GM23338 (cell line): ENCODE measurements at regions not wholly inside any gene's neighbourhood (a gene's known extent, or its start where the extent isn't known, plus 50 kb on each side); places are given as distances from the start of the nearest gene placed in this dataset.

ENCODE experiments used
- ATAC-seq: fragments of 200-7000 bp; cut with Tn5 transposase; 3 replicates; pipeline ENCODE4 v1.9.1; 2020
- DNase-seq: peaks from one replicate; pipeline ENCODE4 v3.0.0-alpha.2; 2015; ENCODE audit warnings: low spot score
- H2AFZ ChIP-seq: fragments of 200-600 bp; sonication (generic); 2 replicates; pipeline ENCODE4 v1.8.0; 2016; ENCODE audit warnings: antibody characterized with exemption, mild to moderate bottlenecking, moderate library complexity
- H3F3A ChIP-seq: fragments of 200-600 bp; sonication (generic); replicated peaks from 2 replicates; pipeline ENCODE4 v1.8.0; 2017; ENCODE audit warnings: antibody characterized with exemption, mixed run types, low read depth
- H3K27ac ChIP-seq: fragments of 200-600 bp; sonication (generic); 2 replicates; pipeline ENCODE4 v1.6.1; 2016; ENCODE audit warnings: low read depth
- H3K27me3 ChIP-seq: fragments of 200-600 bp; sonication (generic); 2 replicates; pipeline ENCODE4 v1.8.0; 2016; ENCODE audit warnings: mild to moderate bottlenecking, mixed run types, moderate library complexity; ENCODE audit not compliant: insufficient read depth
- H3K36me3 ChIP-seq: fragments of 200-600 bp; sonication (generic); 2 replicates; pipeline ENCODE4 v1.8.0; 2016; ENCODE audit warnings: mild to moderate bottlenecking; ENCODE audit not compliant: insufficient read depth
- H3K4me1 ChIP-seq: fragments of 200-600 bp; sonication (generic); 2 replicates; pipeline ENCODE4 v1.8.0; 2016; ENCODE audit warnings: mild to moderate bottlenecking, moderate library complexity; ENCODE audit not compliant: insufficient read depth
- H3K4me2 ChIP-seq: fragments of 200-600 bp; sonication (generic); 2 replicates; pipeline ENCODE4 v1.7.1; 2017; ENCODE audit warnings: mixed run types
- H3K4me3 ChIP-seq: fragments of 200-600 bp; sonication (generic); 2 replicates; pipeline ENCODE4 v1.6.1; 2016; ENCODE audit warnings: mixed run types
- H3K79me2 ChIP-seq: fragments of 200-600 bp; sonication (generic); replicated peaks from 2 replicates; pipeline ENCODE4 v1.8.0; 2017; ENCODE audit warnings: mild to moderate bottlenecking; ENCODE audit not compliant: insufficient read depth
- H3K9me2 ChIP-seq: fragments of 200-600 bp; sonication (generic); 2 replicates; pipeline ENCODE4 v1.8.0; 2017; ENCODE audit not compliant: insufficient read depth
- H4K20me1 ChIP-seq: fragments of 200-600 bp; sonication (generic); replicated peaks from 2 replicates; pipeline ENCODE4 v1.8.0; 2017; ENCODE audit warnings: mild to moderate bottlenecking; ENCODE audit not compliant: insufficient read depth
- H3K27ac Mint-ChIP-seq: 2 replicates; pipeline ENCODE4 v1.8.0; 2020; ENCODE audit warnings: inconsistent platforms, mild to moderate bottlenecking, moderate library complexity, mixed read lengths
- H3K27me3 Mint-ChIP-seq: 3 replicates; pipeline ENCODE4 v1.8.0; 2022; ENCODE audit warnings: low read depth, mild to moderate bottlenecking, moderate library complexity, mixed read lengths, inconsistent platforms; ENCODE audit not compliant: insufficient read depth, poor library complexity
- H3K36me3 Mint-ChIP-seq: 3 replicates; pipeline ENCODE4 v1.8.0; 2021; ENCODE audit warnings: low read depth, mild to moderate bottlenecking, inconsistent platforms, moderate library complexity, mixed read lengths
- H3K4me1 Mint-ChIP-seq: 3 replicates; pipeline ENCODE4 v1.8.0; 2020; ENCODE audit warnings: mild to moderate bottlenecking, inconsistent platforms, mixed read lengths
- H3K4me3 Mint-ChIP-seq: 3 replicates; pipeline ENCODE4 v1.8.0; 2021; ENCODE audit warnings: moderate library complexity, mild to moderate bottlenecking, inconsistent platforms, mixed read lengths
- H3K9me3 Mint-ChIP-seq: 3 replicates; pipeline ENCODE4 v1.8.0; 2020; ENCODE audit warnings: moderate library complexity, mild to moderate bottlenecking, inconsistent platforms, mixed read lengths
- CREB1 ChIP-seq: fragments of 250-450 bp; sonication (Bioruptor Pico); IDR thresholded peaks from 2 replicates; pipeline ENCODE4 v1.5.0; 2020; ENCODE audit warnings: low read depth, mild to moderate bottlenecking, moderate library complexity
- CTCF ChIP-seq, 2 experiments: fragments of 200-600 bp in 1 of 2; sonication (generic) in 1 of 2; conservative IDR thresholded peaks; 2 replicates each; pipeline versions ENCODE4 v1.5.1 to v1.6.1; 2016 to 2017; ENCODE audit warnings: antibody characterized with exemption in 2 of 2, low read depth in 2 of 2, mild to moderate bottlenecking in 2 of 2, moderate library complexity in 1 of 2
- ETS1 ChIP-seq: IDR thresholded peaks from 2 replicates; pipeline ENCODE4 v1.6.1; 2016; ENCODE audit warnings: antibody characterized with exemption
- EZH2 ChIP-seq: fragments of 200-600 bp; sonication (generic); IDR thresholded peaks from one replicate; pipeline ENCODE4 v1.8.0; 2017; ENCODE audit warnings: antibody characterized with exemption, mild to moderate bottlenecking, low read depth; ENCODE audit not compliant: unreplicated experiment
- JUNB ChIP-seq: IDR thresholded peaks from one replicate; pipeline ENCODE4 v1.6.1; 2016; ENCODE audit warnings: antibody characterized with exemption; ENCODE audit not compliant: unreplicated experiment
- NANOG ChIP-seq: IDR thresholded peaks from 2 replicates; pipeline ENCODE4 v1.6.1; 2016; ENCODE audit warnings: antibody characterized with exemption, borderline replicate concordance
- POLR2AphosphoS5 ChIP-seq: IDR thresholded peaks from 2 replicates; pipeline ENCODE4 v1.6.1; 2016; ENCODE audit warnings: antibody characterized with exemption, low read depth
- REST ChIP-seq: IDR thresholded peaks from one replicate; pipeline ENCODE4 v1.6.1; 2018; ENCODE audit warnings: antibody characterized with exemption; ENCODE audit not compliant: unreplicated experiment
- STAT1 ChIP-seq: IDR thresholded peaks from one replicate; pipeline ENCODE4 v1.6.1; 2016; ENCODE audit warnings: antibody characterized with exemption; ENCODE audit not compliant: unreplicated experiment
- ZNF114 ChIP-seq: fragments of 250-450 bp; sonication (Bioruptor Pico); IDR thresholded peaks from 2 replicates; pipeline ENCODE4 v1.5.0; 2020; ENCODE audit warnings: mild to moderate bottlenecking, moderate library complexity
- ZNF331 ChIP-seq: fragments of 250-450 bp; sonication (Bioruptor Pico); IDR thresholded peaks from 2 replicates; pipeline ENCODE4 v1.5.0; 2020; ENCODE audit warnings: low read depth, mild to moderate bottlenecking, moderate library complexity

GRCh38 chr2:5315512-5315911 lies 376.7 kb upstream of the SOX11 start (continued):
- TF ChIP-seq ZNF331: no peak
- no peak for TF ChIP-seq CREB1 (CRISPR knock-in tag)
- TF ChIP-seq REST: no peak
- TF ChIP-seq EZH2: no peak
- TF ChIP-seq ZNF114 (CRISPR knock-in tag): no peak
- no peak for TF ChIP-seq JUNB
- no peak for TF ChIP-seq STAT1

GRCh38 chr2:5316001-5316490 lies 376.1 kb upstream of the SOX11 start:
- no peaks in the 10 kb centered on the region for H4K20me1 ChIP-seq
- H3K79me2 ChIP-seq: no peaks in the 10 kb centered on the region
- peaks cover 78% of the 10 kb centered on the region for H3K9me3 Mint-ChIP-seq
- H3K4me3 ChIP-seq: no peak overlapping the region
- H3K4me3 Mint-ChIP-seq: no peak overlapping the region
- H3K4me1 ChIP-seq: no peaks in the 10 kb centered on the region
- H3K36me3 ChIP-seq: no peaks in the 10 kb centered on the region
- no peaks in the 10 kb centered on the region for H3K27me3 ChIP-seq
- no peaks in the 10 kb centered on the region for H3K4me1 Mint-ChIP-seq
- H3F3A ChIP-seq: no peaks in the 10 kb centered on the region
- no peaks in the 10 kb centered on the region for H3K9me2 ChIP-seq
- peaks cover 2% of the 10 kb centered on the region for H3K27me3 Mint-ChIP-seq
- H3K36me3 Mint-ChIP-seq: no peaks in the 10 kb centered on the region; the same call in 2 of the 3 replicates
- H3K27ac Mint-ChIP-seq: no peak overlapping the region
- no peak overlapping the region for H3K27ac ChIP-seq
- DNase-seq (no peak), ATAC-seq (no peak)
- H3K4me2 ChIP-seq: no peak overlapping the region
- TF ChIP-seq ZNF114 (CRISPR knock-in tag) (no peak), ZNF331 (no peak), ETS1 (no peak), STAT1 (no peak), CREB1 (CRISPR knock-in tag) (no peak), POLR2AphosphoS5 (no peak), EZH2 (no peak), JUNB (no peak), CTCF (conservative IDR thresholded peaks at IDR 0.05; ENCODE audit: low read depth in 2 of 2) (no peak), REST (no peak), NANOG (no peak)
- no peak overlapping the region for H2AFZ ChIP-seq
